Activated naive CD4-positive, alpha-beta T cell treated with anti-CD3 and anti-CD28 coated beads, Interleukin-2, amount 50 U/mL, for 72 hours (primary cell): ENCODE measurements at regions not wholly inside any gene's neighbourhood (a gene's known extent, or its start where the extent isn't known, plus 50 kb on each side); places are given as distances from the start of the nearest gene placed in this dataset.

ENCODE experiments used
- ATAC-seq, 2 donors: fragments of 150-1000 bp; cut with Tn5 transposase; 2 replicates each; pipeline ENCODE4 v1.10.0; 2021; ENCODE audit warnings: mild to moderate bottlenecking in 2 of 2, moderate library complexity in 2 of 2
- DNase-seq, 2 donors: peaks; one replicate each; pipeline ENCODE4 v3.0.0; 2021 to 2022; ENCODE audit warnings: low spot score in 2 of 2
- H3K27ac Mint-ChIP-seq, 2 donors: one replicate each; pipeline ENCODE4 v1.8.0; 2022; ENCODE audit warnings: mild to moderate bottlenecking in 2 of 2, mixed read lengths in 2 of 2
- H3K36me3 Mint-ChIP-seq, 2 donors: one replicate each; pipeline ENCODE4 v1.8.0; 2022; ENCODE audit warnings: mixed read lengths in 2 of 2
- H3K9me3 Mint-ChIP-seq, 2 donors: one replicate each; pipeline ENCODE4 v1.8.0; 2022; ENCODE audit warnings: mixed read lengths in 2 of 2

GRCh38 chr12:61920230-61920629, 340.0 kb upstream of the USP15 start:
- ATAC-seq (no peak), DNase-seq (no peak)
- Mint-ChIP-seq H3K9me3 (peaks cover 19% of the 10 kb centered on the region in 2 donors), H3K27ac (no peak overlapping the region), H3K36me3 (peaks cover 0 to 20% of the 10 kb centered on the region in 2 donors)

DNA sequence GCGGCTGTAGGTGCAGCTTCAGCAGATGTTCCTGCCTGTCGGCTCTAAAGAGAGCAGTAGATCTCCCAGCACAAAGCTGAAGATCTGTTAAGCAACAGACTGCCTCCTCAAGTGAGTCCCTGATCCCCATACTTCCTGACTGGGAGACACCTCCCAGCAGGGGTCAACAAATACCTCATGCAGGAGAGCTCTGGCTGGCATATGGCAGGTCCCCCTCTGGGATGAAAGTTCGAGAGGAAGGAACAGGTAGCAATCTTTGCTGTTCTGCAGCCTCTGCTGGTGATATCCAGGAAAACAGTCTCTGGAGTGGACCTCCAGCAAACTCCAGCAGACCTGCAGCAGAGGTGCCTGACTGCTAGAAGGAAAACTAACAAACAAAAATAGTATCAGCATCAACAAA, 337.1 kb upstream of the USP15 start:
- ATAC-seq = no peak
- no peak for DNase-seq
- Mint-ChIP-seq H3K36me3 (peaks cover 0 to 32% of the 10 kb centered on the region in 2 donors), H3K27ac (no peak overlapping the region), H3K9me3 (peaks cover 27 to 38% of the 10 kb centered on the region in 2 donors)

DNA sequence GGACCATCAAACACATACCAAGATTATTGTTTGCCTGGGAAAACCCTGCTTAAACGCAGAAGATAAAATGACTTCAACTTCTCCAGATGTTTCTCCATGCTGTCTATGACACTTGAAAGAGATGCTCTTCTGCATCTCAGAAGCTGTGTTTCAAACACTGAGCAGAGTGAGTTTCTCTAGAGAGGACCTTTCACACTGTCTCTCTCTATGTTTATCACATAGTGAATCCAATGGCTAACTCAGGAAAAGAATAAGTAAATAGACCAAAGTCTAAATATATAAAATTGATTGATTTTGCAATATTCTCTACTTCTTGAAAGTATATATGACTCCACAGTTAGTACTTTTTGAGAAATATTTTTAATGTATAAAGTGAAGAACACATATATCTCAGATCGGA, 325.6 kb upstream of the USP15 start:
- peaks cover 0 to 5% of the 10 kb centered on the region in 2 donors for H3K36me3 Mint-ChIP-seq
- H3K27ac Mint-ChIP-seq = no peak overlapping the region
- H3K9me3 Mint-ChIP-seq = peaks cover 0 to 5% of the 10 kb centered on the region in 2 donors
- no peak for ATAC-seq
- DNase-seq = no peak

DNA sequence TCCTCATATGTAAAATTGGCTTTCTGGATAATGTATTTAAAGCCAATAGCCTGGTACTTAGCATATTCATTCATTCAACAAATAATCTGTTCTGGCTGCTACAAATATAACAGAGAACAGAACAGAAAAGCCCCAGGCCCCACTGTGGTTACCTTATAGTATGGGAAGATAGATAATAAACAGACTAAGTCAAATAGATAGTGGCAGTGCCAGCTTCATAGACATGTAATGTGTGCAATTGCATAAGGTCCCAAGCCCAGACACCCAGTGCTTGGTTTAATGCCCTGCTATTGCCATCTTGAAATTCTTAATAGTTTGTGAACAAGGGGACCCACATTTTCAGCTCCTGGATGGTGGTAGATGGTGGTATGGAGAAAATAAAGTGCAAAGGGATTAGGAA, 320.2 kb upstream of the USP15 start:
- Mint-ChIP-seq H3K9me3 (peaks cover 0 to 12% of the 10 kb centered on the region in 2 donors), H3K27ac (no peak overlapping the region), H3K36me3 (peaks cover 0 to 5% of the 10 kb centered on the region in 2 donors)
- ATAC-seq (no peak), DNase-seq (no peak)

- no peak for DNase-seq
- Mint-ChIP-seq H3K9me3 (no peaks in the 10 kb centered on the region), H3K36me3 (no peaks in the 10 kb centered on the region), H3K27ac (no peak overlapping the region)
- no peak for ATAC-seq
These were observed 303.7 kb upstream of the USP15 start for GRCh38 chr12:61956545-61956944.

- peaks cover 0 to 8% of the 10 kb centered on the region in 2 donors for H3K9me3 Mint-ChIP-seq
- no peak overlapping the region for H3K27ac Mint-ChIP-seq
- H3K36me3 Mint-ChIP-seq = no peaks in the 10 kb centered on the region
- ATAC-seq = no peak
- no peak for DNase-seq
These were observed 285.7 kb upstream of the USP15 start for GRCh38 chr12:61974461-61974860.

DNA sequence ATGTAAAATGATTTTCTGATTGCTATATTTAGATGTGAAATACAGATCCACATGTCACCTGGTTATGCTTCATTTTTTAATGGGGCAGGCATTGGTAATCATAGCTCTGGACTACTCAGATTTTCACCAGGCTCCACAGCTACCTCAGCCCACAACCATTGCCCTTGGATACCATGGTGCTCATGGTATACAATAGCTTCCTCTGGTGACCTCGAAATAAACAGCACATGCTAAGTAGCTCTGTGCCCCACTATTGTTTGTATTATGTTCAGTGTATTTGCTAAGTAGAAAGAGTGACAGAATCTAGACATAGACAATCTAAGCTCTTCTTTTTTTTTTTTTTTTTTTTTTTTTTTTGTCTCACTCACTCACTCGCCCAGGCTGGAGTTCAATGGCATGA, 274.4 kb upstream of the USP15 start:
- Mint-ChIP-seq H3K9me3 (no peaks in the 10 kb centered on the region), H3K27ac (no peak overlapping the region), H3K36me3 (no peaks in the 10 kb centered on the region)
- no peak for DNase-seq
- ATAC-seq = no peak

- no peaks in the 10 kb centered on the region for H3K36me3 Mint-ChIP-seq
- H3K27ac Mint-ChIP-seq = no peak overlapping the region
- DNase-seq (no peak), ATAC-seq (no peak)
- no peaks in the 10 kb centered on the region for H3K9me3 Mint-ChIP-seq
These were observed 273.0 kb upstream of the USP15 start for GRCh38 chr12:61987173-61987572.

- no peak overlapping the region for H3K27ac Mint-ChIP-seq
- ATAC-seq = no peak
- no peaks in the 10 kb centered on the region for H3K9me3 Mint-ChIP-seq
- no peak for DNase-seq
- H3K36me3 Mint-ChIP-seq = no peaks in the 10 kb centered on the region
These were observed 268.5 kb upstream of the USP15 start for GRCh38 chr12:61991661-61992060.

- Mint-ChIP-seq H3K27ac (no peak overlapping the region), H3K9me3 (no peaks in the 10 kb centered on the region), H3K36me3 (no peaks in the 10 kb centered on the region)
- DNase-seq (no peak), ATAC-seq (peak in 1 of 2 donors; percentile 74)
These were observed 266.4 kb upstream of the USP15 start for GRCh38 chr12:61993734-61994345.

GRCh38 chr12:61996717-61997116, 263.5 kb upstream of the USP15 start:
- ATAC-seq = no peak
- H3K36me3 Mint-ChIP-seq = no peaks in the 10 kb centered on the region
- no peak overlapping the region for H3K27ac Mint-ChIP-seq

DNA sequence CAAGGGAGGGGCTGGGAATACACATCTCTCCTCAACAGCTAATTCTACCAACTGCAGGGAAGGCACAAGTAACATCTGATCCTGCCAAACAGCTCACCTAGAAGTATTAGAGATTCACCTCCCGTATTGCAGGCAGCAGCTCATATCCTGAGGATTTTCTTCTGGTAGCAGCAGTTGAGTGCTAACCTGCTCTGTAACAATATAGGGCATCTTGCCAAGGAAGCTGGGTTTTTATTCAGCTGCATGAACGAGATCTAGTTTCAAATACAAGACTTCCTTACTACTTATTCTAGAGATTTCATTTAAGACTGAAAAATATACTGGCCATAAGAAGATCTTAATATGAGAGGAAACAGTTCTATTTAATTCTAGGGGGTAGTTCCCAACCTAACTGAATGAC, 261.4 kb upstream of the USP15 start:
- DNase-seq (no peak), ATAC-seq (no peak)
- no peaks in the 10 kb centered on the region for H3K36me3 Mint-ChIP-seq
- H3K27ac Mint-ChIP-seq = no peak overlapping the region
- H3K9me3 Mint-ChIP-seq = no peaks in the 10 kb centered on the region

More at GRCh38 chr12:61996717-61997116, 263.5 kb upstream of the USP15 start:
- no peak for DNase-seq
- no peaks in the 10 kb centered on the region for H3K9me3 Mint-ChIP-seq

- Mint-ChIP-seq H3K36me3 (no peaks in the 10 kb centered on the region), H3K9me3 (no peaks in the 10 kb centered on the region), H3K27ac (no peak overlapping the region)
- DNase-seq (no peak), ATAC-seq (no peak)
These were observed 260.9 kb upstream of the USP15 start for GRCh38 chr12:61999311-61999710.

GRCh38 chr12:62001424-62001823, 258.8 kb upstream of the USP15 start:
- Mint-ChIP-seq H3K9me3 (no peaks in the 10 kb centered on the region), H3K27ac (no peak overlapping the region), H3K36me3 (no peaks in the 10 kb centered on the region)
- no peak for DNase-seq
- ATAC-seq = no peak

- H3K27ac Mint-ChIP-seq = no peak overlapping the region
- no peaks in the 10 kb centered on the region for H3K9me3 Mint-ChIP-seq
- ATAC-seq (no peak), DNase-seq (no peak)
- no peaks in the 10 kb centered on the region for H3K36me3 Mint-ChIP-seq
These were observed 257.0 kb upstream of the USP15 start for GRCh38 chr12:62003226-62003625.

DNA sequence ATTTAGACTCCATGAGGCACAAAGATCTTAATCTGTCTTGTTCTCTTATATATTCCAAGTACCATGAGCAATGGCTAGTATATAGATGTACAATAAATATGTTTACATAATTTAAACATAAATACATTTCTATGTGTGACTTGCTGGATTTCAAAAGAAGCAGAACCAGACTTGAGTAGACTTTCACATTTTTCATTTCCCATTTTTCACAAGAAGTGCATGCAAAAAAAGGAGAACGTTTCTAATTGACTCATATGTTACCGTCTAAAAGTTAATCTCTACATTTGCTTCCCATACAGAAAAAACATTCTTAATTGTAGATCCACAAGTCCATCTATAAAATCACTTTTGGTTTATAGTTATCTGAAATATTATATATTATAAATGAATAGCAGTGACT, 256.5 kb upstream of the USP15 start:
- no peaks in the 10 kb centered on the region for H3K9me3 Mint-ChIP-seq
- no peaks in the 10 kb centered on the region for H3K36me3 Mint-ChIP-seq
- no peak overlapping the region for H3K27ac Mint-ChIP-seq
- no peak for ATAC-seq
- DNase-seq = no peak

DNA sequence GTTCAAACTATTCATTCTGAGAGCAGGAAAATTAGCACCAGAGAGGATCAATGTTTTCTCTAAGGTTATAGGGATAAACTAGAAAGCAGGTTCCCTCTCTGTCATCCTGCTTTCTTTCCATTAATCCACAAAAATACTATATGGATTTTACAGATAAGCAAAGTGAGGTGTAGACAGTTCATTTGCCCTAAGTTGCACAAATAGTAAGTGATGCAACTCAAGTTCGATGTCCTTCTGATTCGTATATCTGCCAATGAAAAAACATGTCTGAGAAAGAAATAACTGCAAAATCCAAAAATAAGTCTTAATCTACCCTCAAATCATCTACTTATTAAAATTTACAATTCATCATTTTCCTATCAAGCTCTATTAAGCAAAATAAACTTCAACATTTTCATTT, 254.6 kb upstream of the USP15 start:
- Mint-ChIP-seq H3K36me3 (no peaks in the 10 kb centered on the region), H3K9me3 (no peaks in the 10 kb centered on the region), H3K27ac (no peak overlapping the region)
- DNase-seq = no peak
- ATAC-seq = no peak

GRCh38 chr12:62006076-62006732, 254.0 kb upstream of the USP15 start:
- ATAC-seq = no peak

More at GRCh38 chr12:62006076-62006732, 254.0 kb upstream of the USP15 start:
- DNase-seq = peak in 1 of 2 donors; percentile 12
- Mint-ChIP-seq H3K27ac (no peak overlapping the region), H3K9me3 (no peaks in the 10 kb centered on the region), H3K36me3 (no peaks in the 10 kb centered on the region)
